ENCODE measurements at regions not wholly inside any gene's neighbourhood (a gene's known extent, or its start where the extent isn't known, plus 50 kb on each side); places are given as distances from the start of the nearest gene placed in this dataset.

GRCh38 chr15:31276596-31277298, 49.9 kb upstream of the KLF13 start:
- DNase-seq = no peak

Data from hindlimb muscle (tissue), 1 donor.